H1 (cell line): ENCODE measurements at regions not wholly inside any gene's neighbourhood (a gene's known extent, or its start where the extent isn't known, plus 50 kb on each side); places are given as distances from the start of the nearest gene placed in this dataset.

ENCODE experiments used
- CTCF ChIA-PET: fragments of 300-600 bp; sonication (Branson Sonifier 250); formaldehyde crosslinking; loops from one replicate; lab custom pipeline; 2021; ENCODE audit not compliant: partially characterized antibody; lab: Charles Lee
- POLR2A ChIA-PET: fragments of 300-600 bp; sonication (Branson Sonifier 250); formaldehyde crosslinking; loops from one replicate; lab custom pipeline; 2021; ENCODE audit warnings: inconsistent platforms; ENCODE audit not compliant: partially characterized antibody; lab: Charles Lee
- DNase-seq, 2 experiments: peaks; one replicate each; pipeline versions ENCODE4 v3.0.0 to v3.0.0-alpha.2; 2010 to 2022; ENCODE audit warnings: low spot score in 2 of 2, low read depth in 1 of 2, mixed read lengths in 1 of 2
- FAIRE-seq: peaks from 2 replicates; lab custom pipeline; 2011; peaks lifted over from hg19 to GRCh38; lab: Jason Lieb, UNC
- H2AFZ ChIP-seq: 2 replicates; pipeline ENCODE4 v1.8.1; 2012; ENCODE audit warnings: low read length, inconsistent platforms
- H2AK5ac ChIP-seq: 2 replicates; pipeline ENCODE4 v1.6.1; 2013; ENCODE audit warnings: low read depth, low read length
- H2BK120ac ChIP-seq: replicated peaks from 2 replicates; pipeline ENCODE3; 2013; ENCODE audit warnings: low read depth, low read length, inconsistent platforms
- H2BK12ac ChIP-seq: 2 replicates; pipeline ENCODE4 v1.6.1; 2013; ENCODE audit warnings: low read depth, low read length
- H2BK15ac ChIP-seq: 2 replicates; pipeline ENCODE4 v1.6.1; 2013; ENCODE audit warnings: low read length
- H2BK20ac ChIP-seq: 2 replicates; pipeline ENCODE4 v1.6.1; 2013; ENCODE audit warnings: low read length
- H2BK5ac ChIP-seq: 2 replicates; pipeline ENCODE4 v1.6.1; 2013; ENCODE audit warnings: low read depth, low read length
- H3K14ac ChIP-seq: 2 replicates; pipeline ENCODE4 v1.6.1; 2013; ENCODE audit warnings: inconsistent platforms; ENCODE audit not compliant: insufficient read length
- H3K18ac ChIP-seq: 2 replicates; pipeline ENCODE4 v1.6.1; 2013; ENCODE audit warnings: low read length; ENCODE audit errors: extremely low read depth
- H3K23ac ChIP-seq: 2 replicates; pipeline ENCODE4 v1.6.1; 2013; ENCODE audit warnings: inconsistent platforms; ENCODE audit not compliant: insufficient read length
- H3K23me2 ChIP-seq: 2 replicates; pipeline ENCODE4 v1.6.1; 2013; ENCODE audit warnings: low read depth, low read length
- H3K27ac ChIP-seq: 2 replicates; pipeline ENCODE4 v1.6.1; 2011; ENCODE audit warnings: low read depth, low read length, inconsistent platforms
- H3K27me3 ChIP-seq, 4 experiments: replicated peaks in 1 of 4; 1 replicate in 1 of 4; 2 replicates in 3 of 4; pipeline versions ENCODE4 v1.6.1 to v1.8.1; 2011 to 2013; ENCODE audit warnings: low read length in 3 of 4, mild to moderate bottlenecking in 3 of 4, inconsistent platforms in 2 of 4, mixed read lengths in 2 of 4, moderate library complexity in 1 of 4; ENCODE audit not compliant: control insufficient read depth in 3 of 4, insufficient read depth in 3 of 4; ENCODE audit errors: extremely low read depth in 1 of 4
- H3K36me3 ChIP-seq, 4 experiments: 2 replicates each; pipeline versions ENCODE4 v1.6.1 to v1.8.1; 2011 to 2013; ENCODE audit warnings: mild to moderate bottlenecking in 4 of 4, low read length in 3 of 4, moderate library complexity in 2 of 4, control low read depth in 1 of 4, inconsistent platforms in 1 of 4; ENCODE audit not compliant: insufficient read depth in 4 of 4, control insufficient read depth in 2 of 4
- H3K4ac ChIP-seq: replicated peaks from 2 replicates; pipeline ENCODE3; 2013; ENCODE audit warnings: low read length, low read depth, mixed read lengths, inconsistent platforms; ENCODE audit not compliant: insufficient read length
- H3K4me1 ChIP-seq, 4 experiments: replicated peaks in 1 of 4; 1 replicate in 1 of 4; 2 replicates in 3 of 4; pipeline versions ENCODE4 v1.6.1 to v1.8.1; 2011 to 2013; ENCODE audit warnings: low read length in 3 of 4, inconsistent platforms in 2 of 4, mixed read lengths in 1 of 4; ENCODE audit not compliant: insufficient read depth in 4 of 4, control insufficient read depth in 3 of 4
- H3K4me2 ChIP-seq, 2 experiments: 2 replicates each; pipeline versions ENCODE4 v1.6.1 to v1.8.1; 2011 to 2013; ENCODE audit warnings: low read depth in 2 of 2, low read length in 2 of 2, control low read depth in 1 of 2, inconsistent platforms in 1 of 2, mild to moderate bottlenecking in 1 of 2; ENCODE audit not compliant: insufficient read depth in 1 of 2
- H3K4me3 ChIP-seq, 4 experiments: fragments of 200-600, 300-600 bp in 1 of 4; sonication (generic), shearing (Covaris generic), sonication (Bioruptor Twin) in 1 of 4; 2 replicates each; pipeline versions ENCODE4 v1.5.1 to v1.8.1; 2011 to 2016; ENCODE audit warnings: low read length in 4 of 4, low read depth in 3 of 4, control low read depth in 2 of 4, inconsistent platforms in 2 of 4, mild to moderate bottlenecking in 2 of 4, mixed read lengths in 1 of 4, moderate library complexity in 1 of 4; ENCODE audit not compliant: insufficient read depth in 2 of 4; ENCODE audit errors: extremely low read depth in 1 of 4
- H3K56ac ChIP-seq: replicated peaks from 2 replicates; pipeline ENCODE3; 2013; ENCODE audit warnings: low read depth, mild to moderate bottlenecking, mixed read lengths, low read length, inconsistent platforms; ENCODE audit not compliant: insufficient read length
- H3K79me1 ChIP-seq: 2 replicates; pipeline ENCODE4 v1.6.1; 2013; ENCODE audit warnings: low read depth, low read length, control low read depth
- H3K79me2 ChIP-seq, 2 experiments: 2 replicates each; pipeline versions ENCODE4 v1.6.1 to v1.8.1; 2012 to 2013; ENCODE audit warnings: low read length in 2 of 2, mild to moderate bottlenecking in 2 of 2, inconsistent platforms in 1 of 2; ENCODE audit not compliant: insufficient read depth in 2 of 2, control insufficient read depth in 1 of 2
- H3K9ac ChIP-seq, 4 experiments: replicated peaks in 1 of 4; 1 replicate in 1 of 4; 2 replicates in 3 of 4; pipeline versions ENCODE4 v1.6.1 to v1.8.1; 2011 to 2013; ENCODE audit warnings: low read depth in 3 of 4, low read length in 3 of 4, control low read depth in 2 of 4, mild to moderate bottlenecking in 2 of 4, moderate library complexity in 2 of 4, inconsistent platforms in 1 of 4; ENCODE audit errors: extremely low read depth in 1 of 4
- H3K9me3 ChIP-seq, 2 experiments: 2 replicates each; pipeline versions ENCODE4 v1.6.1 to v1.8.1; 2012 to 2013; ENCODE audit warnings: mild to moderate bottlenecking in 2 of 2, moderate library complexity in 2 of 2, control low read depth in 1 of 2, inconsistent platforms in 1 of 2, low read depth in 1 of 2, low read length in 1 of 2, mixed read lengths in 1 of 2; ENCODE audit not compliant: insufficient read depth in 2 of 2
- H4K20me1 ChIP-seq, 2 experiments: replicated peaks in 1 of 2; 2 replicates each; pipeline versions ENCODE3 to v1.8.1; 2011 to 2013; ENCODE audit warnings: inconsistent platforms in 2 of 2, low read length in 2 of 2, mild to moderate bottlenecking in 1 of 2; ENCODE audit not compliant: insufficient read depth in 2 of 2, control insufficient read depth in 1 of 2
- H4K5ac ChIP-seq: 2 replicates; pipeline ENCODE4 v1.6.1; 2013; ENCODE audit warnings: low read length, low read depth, mixed read lengths, inconsistent platforms; ENCODE audit not compliant: insufficient read length
- H4K8ac ChIP-seq: 2 replicates; pipeline ENCODE4 v1.8.0; 2013; ENCODE audit warnings: mild to moderate bottlenecking, moderate library complexity, low read length, inconsistent platforms; ENCODE audit not compliant: insufficient read depth; ENCODE audit errors: extremely low read depth
- H4K91ac ChIP-seq: replicated peaks from 2 replicates; pipeline ENCODE3; 2013; ENCODE audit warnings: low read length, mixed read lengths, inconsistent platforms; ENCODE audit not compliant: insufficient read length
- SIX5 ChIP-seq: IDR thresholded peaks from 2 replicates; pipeline ENCODE4 v1.6.1; 2011; ENCODE audit warnings: mild to moderate bottlenecking, low read depth, low read length
- WGBS, 2 experiments: shearing (Covaris generic) in 1 of 2; methylation state at CpG; one replicate each; pipeline versions ENCODE4 v1.1.6 to v1.1.7; 2013 to 2015; ENCODE audit warnings: low lambda C conversion rate in 2 of 2, mixed read lengths in 2 of 2, inconsistent platforms in 1 of 2, low coverage in 1 of 2, missing lambda C conversion rate in 1 of 2; ENCODE audit not compliant: insufficient replicate concordance in 2 of 2, insufficient coverage in 1 of 2, insufficient read length in 1 of 2; ENCODE audit errors: extremely low coverage in 1 of 2, missing lambda C conversion rate in 1 of 2; 5-methylcytosine and 5-hydroxymethylcytosine counted together

DNA sequence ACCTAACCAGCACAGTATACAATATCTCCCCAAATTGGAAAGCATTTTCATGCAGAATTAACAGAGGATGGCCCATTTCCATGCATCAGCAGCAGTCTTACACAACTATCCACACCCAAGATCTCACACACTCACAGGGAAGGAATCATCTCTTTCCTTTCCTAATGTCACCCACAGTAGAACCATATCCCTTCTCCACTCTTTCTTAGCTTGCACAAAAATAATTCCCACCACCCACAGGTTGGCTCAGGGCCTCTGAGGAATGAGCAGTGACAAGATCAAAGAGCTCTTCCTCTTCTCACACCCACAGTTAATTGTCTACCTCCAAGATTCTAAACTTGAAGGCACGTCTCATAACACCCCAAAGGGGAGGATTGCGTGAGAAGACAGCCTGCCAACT, 217.7 kb upstream of the VEGFC start:
- no peak overlapping the region for H3K9ac ChIP-seq
- H4K91ac ChIP-seq, result no peak overlapping the region
- no peaks in the 10 kb centered on the region for H3K9me3 ChIP-seq
- DNase-seq (no peak), FAIRE-seq (no peak)
- no peak overlapping the region for H2BK120ac ChIP-seq
- WGBS, 2 experiments, result 47% methylated on average over 2 of the region's 2 CpGs; no CpG with 5 or more reads in 1 of the 2 experiments
- no peaks in the 10 kb centered on the region for H3K27me3 ChIP-seq
- no peaks in the 10 kb centered on the region for H3K79me2 ChIP-seq
- ChIA-PET POLR2A (no interaction called here), CTCF (interaction anchor here (0.8 kb wide), 1 partner anchor 17 kb away, joined by 3 read pairs; no protein-coding TSS in a partner anchor)
- no peak overlapping the region for H3K23ac ChIP-seq
- H3K36me3 ChIP-seq, result no peaks in the 10 kb centered on the region
- H3K79me1 ChIP-seq, result no peaks in the 10 kb centered on the region
- no peak overlapping the region for H2AFZ ChIP-seq
- TF ChIP-seq SIX5, result no peak
- H3K4ac ChIP-seq, result no peak overlapping the region
- no peak overlapping the region for H4K8ac ChIP-seq
- no peaks in the 10 kb centered on the region for H3K4me1 ChIP-seq
- no peak overlapping the region for H3K18ac ChIP-seq
- no peak overlapping the region for H2BK20ac ChIP-seq
- no peak overlapping the region for H2BK12ac ChIP-seq
- no peak overlapping the region for H3K56ac ChIP-seq
- H2BK5ac ChIP-seq, result no peak overlapping the region
- H3K27ac ChIP-seq, result no peak overlapping the region
- no peaks in the 10 kb centered on the region for H3K23me2 ChIP-seq
- H3K4me2 ChIP-seq, result no peak overlapping the region
- no peaks in the 10 kb centered on the region for H4K20me1 ChIP-seq
- no peak overlapping the region for H3K14ac ChIP-seq
- H3K4me3 ChIP-seq, result no peak overlapping the region
- no peak overlapping the region for H2BK15ac ChIP-seq
- H4K5ac ChIP-seq, result no peak overlapping the region
- H2AK5ac ChIP-seq, result no peak overlapping the region
